K562 (cell line): ENCODE measurements at regions not wholly inside any gene's neighbourhood (a gene's known extent, or its start where the extent isn't known, plus 50 kb on each side); places are given as distances from the start of the nearest gene placed in this dataset.

Source experiments
- ATAC-seq: fragments of 200-7000 bp; cut with Tn5 transposase; 3 replicates; pipeline ENCODE4 v1.9.1; 2020; ENCODE audit warnings: moderate library complexity
- BruUV-seq: library from RNA; stranded (reverse); fragments of 400-500 nt; replicated peaks from 2 replicates; lab custom pipeline; 2021; lab: Mats Ljungman, UMichigan
- CTCF ChIA-PET: fragments of 300-600 bp; formaldehyde crosslinking; extraction: SDS; loops from one replicate; lab custom pipeline; 2021; ENCODE audit warnings: low intra/inter-chr PET ratio; lab: Yijun Ruan, JAX
- POLR2A ChIA-PET: fragments of 300-600, 350-650 bp; sonication (Branson Sonifier 250); formaldehyde crosslinking; extraction: SDS; loops from one replicate; lab custom pipeline; 2021; ENCODE audit warnings: antibody characterized with exemption, inconsistent platforms; lab: Yijun Ruan, JAX
- DNase-seq, 4 experiments: peaks; one replicate each; pipeline versions ENCODE4 v3.0.0 to v3.0.0-alpha.2; 2011 to 2018; ENCODE audit warnings: low spot score in 3 of 4, mixed read lengths in 3 of 4; ENCODE audit errors: extremely low read depth in 1 of 4
- FAIRE-seq: peaks from 2 replicates; lab custom pipeline; 2011; peaks lifted over from hg19 to GRCh38; lab: Jason Lieb, UNC
- H2AFZ ChIP-seq: 2 replicates; pipeline ENCODE4 v1.6.0; 2011; ENCODE audit warnings: low read depth, low read length, control low read depth, inconsistent platforms
- H3K27ac ChIP-seq: fragments of 200-600 bp; 3 replicates; pipeline ENCODE4 v1.8.0; 2011; ENCODE audit warnings: low read depth, mild to moderate bottlenecking, control low read depth, inconsistent platforms, low read length, moderate library complexity, mixed read lengths; ENCODE audit errors: extremely low read depth
- H3K27me3 ChIP-seq, 2 experiments: fragments of 300-600 bp in 1 of 2; 2 replicates in 1 of 2; 3 replicates in 1 of 2; pipeline versions ENCODE4 v1.6.0 to v1.8.0; 2011; ENCODE audit warnings: inconsistent platforms in 2 of 2, low read length in 2 of 2, mild to moderate bottlenecking in 1 of 2, mixed read lengths in 1 of 2, moderate library complexity in 1 of 2; ENCODE audit not compliant: control insufficient read depth in 2 of 2, insufficient read depth in 2 of 2
- H3K36me3 ChIP-seq: fragments of 300-600 bp; 3 replicates; pipeline ENCODE4 v1.8.0; 2011; ENCODE audit warnings: mild to moderate bottlenecking, low read length, inconsistent platforms; ENCODE audit not compliant: control insufficient read depth, insufficient read depth
- H3K4me1 ChIP-seq, 2 experiments: fragments of 200-600 bp in 1 of 2; replicated peaks in 1 of 2; 2 replicates in 1 of 2; 3 replicates in 1 of 2; pipeline versions ENCODE4 v1.5.1 to v1.8.0; 2011; ENCODE audit warnings: inconsistent platforms in 2 of 2, low read length in 2 of 2, mild to moderate bottlenecking in 1 of 2, mixed read lengths in 1 of 2, moderate library complexity in 1 of 2; ENCODE audit not compliant: control insufficient read depth in 2 of 2, insufficient read depth in 2 of 2
- H3K4me2 ChIP-seq: 2 replicates; pipeline ENCODE4 v1.6.1; 2011; ENCODE audit warnings: low read length, control low read depth, inconsistent platforms, mixed read lengths; ENCODE audit not compliant: insufficient read depth
- H3K4me3 ChIP-seq: fragments of 200-600 bp; sonication (generic), shearing (Covaris generic); 2 replicates; pipeline ENCODE4 v1.5.1; 2016; ENCODE audit warnings: control low read depth, inconsistent platforms
- H3K79me2 ChIP-seq: fragments of 200-600 bp; 3 replicates; pipeline ENCODE4 v1.8.0; 2011; ENCODE audit warnings: low read length, inconsistent platforms; ENCODE audit not compliant: control insufficient read depth, insufficient read depth
- H3K9ac ChIP-seq, 2 experiments: 2 replicates each; pipeline versions ENCODE4 v1.6.0 to v1.6.1; 2011; ENCODE audit warnings: low read depth in 2 of 2, low read length in 2 of 2, control low read depth in 1 of 2, inconsistent platforms in 1 of 2, mild to moderate bottlenecking in 1 of 2, mixed read lengths in 1 of 2; ENCODE audit not compliant: insufficient read depth in 1 of 2
- H3K9me1 ChIP-seq: one replicate; pipeline ENCODE4 v1.6.0; 2011; ENCODE audit warnings: inconsistent platforms, mild to moderate bottlenecking, low read length, moderate library complexity; ENCODE audit not compliant: control insufficient read depth, insufficient read depth
- H3K9me3 ChIP-seq: replicated peaks from 2 replicates; pipeline ENCODE4 v1.5.1; 2011; ENCODE audit warnings: low read depth, low read length, inconsistent platforms; ENCODE audit not compliant: control insufficient read depth, insufficient read depth
- H4K20me1 ChIP-seq: replicated peaks from 2 replicates; pipeline ENCODE4 v1.6.1; 2011; ENCODE audit warnings: low read length, inconsistent platforms, mixed read lengths; ENCODE audit not compliant: control insufficient read depth, insufficient read depth
- ARHGAP35 ChIP-seq: fragments of 450-650 bp; IDR thresholded peaks from 2 replicates; pipeline ENCODE4 v1.6.1; 2018; ENCODE audit not compliant: partially characterized antibody
- DACH1 ChIP-seq: fragments of 450-650 bp; IDR thresholded peaks from 2 replicates; pipeline ENCODE4 v1.6.1; 2018; ENCODE audit not compliant: partially characterized antibody
- JUN ChIP-seq, 2 experiments: sonication (generic) in 1 of 2; formaldehyde crosslinking in 1 of 2; IDR thresholded peaks; 2 replicates each; pipeline versions ENCODE4 v1.6.1 to v1.8.0; 2012 to 2022; ENCODE audit warnings: borderline replicate concordance in 2 of 2, mild to moderate bottlenecking in 2 of 2, improper control_type of control experiment in 1 of 2, low read depth in 1 of 2, low read length in 1 of 2, missing genetic modification reagents in 1 of 2
- KLF13 ChIP-seq: fragments of 450-650 bp; IDR thresholded peaks from 2 replicates; pipeline ENCODE4 v1.6.1; 2016; ENCODE audit warnings: missing genetic modification characterization, low read depth, mild to moderate bottlenecking, missing compliant biosample characterization, moderate library complexity, borderline replicate concordance
- MAFK ChIP-seq: IDR thresholded peaks from 2 replicates; pipeline ENCODE4 v1.6.1; 2011; ENCODE audit warnings: low read length, improper control_type of control experiment
- NFIX ChIP-seq: fragments of 250-450 bp; sonication (Bioruptor Pico); IDR thresholded peaks from 2 replicates; pipeline ENCODE4 v1.4.0; 2020; ENCODE audit warnings: low read depth, mild to moderate bottlenecking, moderate library complexity
- NR0B1 ChIP-seq: fragments of 450-650 bp; IDR thresholded peaks from one replicate; pipeline ENCODE4 v1.6.1; 2018; ENCODE audit warnings: mild to moderate bottlenecking, moderate library complexity; ENCODE audit not compliant: partially characterized antibody
- PHTF2 ChIP-seq: fragments of 250-450 bp; sonication (Bioruptor Pico); IDR thresholded peaks from 2 replicates; pipeline ENCODE4 v1.5.0; 2021; ENCODE audit warnings: mild to moderate bottlenecking
- RBM15 ChIP-seq: fragments of 200-400 bp; formaldehyde crosslinking; IDR thresholded peaks from 2 replicates; pipeline ENCODE4 v1.6.1; 2018; ENCODE audit warnings: mild to moderate bottlenecking, low read length, moderate library complexity; ENCODE audit not compliant: insufficient read depth
- YY1 ChIP-seq, 3 experiments: IDR thresholded peaks; 2 replicates each; pipeline ENCODE4 v1.6.1; 2011; ENCODE audit warnings: low read length in 2 of 3, mild to moderate bottlenecking in 2 of 3, moderate library complexity in 2 of 3, borderline replicate concordance in 1 of 3, control low read depth in 1 of 3, low read depth in 1 of 3; ENCODE audit not compliant: insufficient read depth in 3 of 3, insufficient replicate concordance in 2 of 3, control insufficient read depth in 1 of 3, insufficient read length in 1 of 3; ENCODE audit errors: extremely low read depth in 1 of 3
- ZBTB9 ChIP-seq: fragments of 450-650 bp; formaldehyde crosslinking; IDR thresholded peaks from 2 replicates; pipeline ENCODE4 v1.4.0; 2020; ENCODE audit warnings: mild to moderate bottlenecking, moderate library complexity
- ZHX1 ChIP-seq: fragments of 150-350 bp; conservative IDR thresholded peaks from 2 replicates; pipeline ENCODE4 v1.6.1; 2014; ENCODE audit warnings: low read length
- ZKSCAN3 ChIP-seq: fragments of 250-450 bp; sonication (Bioruptor Pico); IDR thresholded peaks from 2 replicates; pipeline ENCODE4 v1.4.0; 2020
- ZNF174 ChIP-seq: fragments of 250-450 bp; sonication (Bioruptor Pico); IDR thresholded peaks from 2 replicates; pipeline ENCODE4 v1.4.0; 2020; ENCODE audit warnings: mild to moderate bottlenecking
- ZNF445 ChIP-seq: fragments of 250-450 bp; sonication (Bioruptor Pico); IDR thresholded peaks from 2 replicates; pipeline ENCODE4 v1.4.0; 2020; ENCODE audit warnings: low read depth, mild to moderate bottlenecking, moderate library complexity
- WGBS: fragments of 100-300 bp; shearing (Covaris generic); methylation state at CpG from one replicate; pipeline ENCODE4 v1.1.6; 2016; ENCODE audit warnings: low coverage, mixed read lengths; ENCODE audit not compliant: insufficient coverage; ENCODE audit errors: missing lambda C conversion rate; 5-methylcytosine and 5-hydroxymethylcytosine counted together
- in situ Hi-C: fragments of 300-500 bp; cut with MboI; formaldehyde crosslinking; loops from 4 replicates; pipeline ENCODE4 v1.15.0; 2018; ENCODE audit warnings: inconsistent platforms, mixed read lengths
- intact Hi-C: fragments of 100-400 bp; cut with micrococcal nuclease; formaldehyde crosslinking; loops from 2 replicates; pipeline ENCODE4 v1.14.2; 2022

- TF ChIP-seq DACH1 (no peak), MAFK (no peak)
- TF ChIP-seq, all 486 proteins: peak for 0
Measured at GRCh38 chr10:108421266-108421665, 1256.8 kb upstream of the SORCS1 start (continued).

- H3K4me2 ChIP-seq: no peak overlapping the region
- no peak overlapping the region for H3K27ac ChIP-seq
- H2AFZ ChIP-seq: no peak overlapping the region
- H3K9me3 ChIP-seq: no peaks in the 10 kb centered on the region
- no peak overlapping the region for H3K9ac ChIP-seq
- H3K36me3 ChIP-seq: no peaks in the 10 kb centered on the region
- no peak for ATAC-seq
- 4% methylated on average over 4 of the region's 4 CpGs for WGBS
- intact Hi-C loops (no loop called here), in situ Hi-C loops (no loop called here)
- TF ChIP-seq ARHGAP35 (no peak), ZKSCAN3 (CRISPR knock-in tag) (no peak), ZHX1 (no peak), JUN (IDR thresholded peaks at IDR 0.05; ENCODE audit: borderline replicate concordance, low read depth, low read length) (no peak), JUN (CRISPR knock-in tag; IDR thresholded peaks at IDR 0.05; ENCODE audit: borderline replicate concordance) (no peak), RBM15 (no peak), ZBTB9 (CRISPR knock-in tag) (no peak), YY1 (IDR thresholded peaks at IDR 0.05; ENCODE audit: borderline replicate concordance in 1 of 3, control insufficient read depth in 1 of 3, extremely low read depth in 1 of 3, insufficient read depth in 3 of 3, insufficient read length in 1 of 3, insufficient replicate concordance in 2 of 3, low read depth in 1 of 3, low read length in 2 of 3) (no peak), NR0B1 (no peak), ZNF174 (no peak), KLF13 (no peak), ZNF445 (CRISPR knock-in tag) (no peak), PHTF2 (CRISPR knock-in tag) (no peak), NFIX (CRISPR knock-in tag) (no peak)
- H3K27me3 ChIP-seq: no peaks in the 10 kb centered on the region
- no peaks in the 10 kb centered on the region for H3K9me1 ChIP-seq
- FAIRE-seq: no peak
- no peaks in the 10 kb centered on the region for H4K20me1 ChIP-seq
- no peaks in the 10 kb centered on the region for H3K79me2 ChIP-seq
- POLR2A ChIA-PET: no interaction called here
- no peaks in the 10 kb centered on the region for H3K4me1 ChIP-seq
- CTCF ChIA-PET: no interaction called here
- no TSS peak for BruUV-seq
- no peak for DNase-seq
- H3K4me3 ChIP-seq: no peak overlapping the region
Measured at GRCh38 chr10:108413954-108414353, 1249.4 kb upstream of the SORCS1 start.
